NOMO-1 treated with dmso at 0.1 percent for 144 hours (cell line): ENCODE measurements at regions not wholly inside any gene's neighbourhood (a gene's known extent, or its start where the extent isn't known, plus 50 kb on each side); places are given as distances from the start of the nearest gene placed in this dataset.

ENCODE experiments used
- DNase-seq: peaks from one replicate; lab custom pipeline; 2025; ENCODE audit not compliant: unreplicated experiment; lab: John Stamatoyannopoulos, UW

GRCh38 chr4:122555216-122555615, 65.7 kb downstream of the IL21 start:
- no peak for DNase-seq

GRCh38 chr4:122553432-122553831, 67.4 kb downstream of the IL21 start:
- no peak for DNase-seq

- DNase-seq, result no peak
Observed at GRCh38 chr4:122552898-122553297, 68.0 kb downstream of the IL21 start.

- DNase-seq, result no peak
Observed at GRCh38 chr4:122548886-122549630, 71.8 kb downstream of the IL21 start.

GRCh38 chr4:122548452-122548851, 72.4 kb downstream of the IL21 start:
- DNase-seq, result no peak

GRCh38 chr4:122542411-122543236, 78.2 kb downstream of the IL21 start:
- DNase-seq, result no peak

- DNase-seq, result no peak
Observed at GRCh38 chr4:122541996-122542395, 78.9 kb downstream of the IL21 start.

GRCh38 chr4:122540838-122541237, 80.0 kb downstream of the IL21 start:
- DNase-seq, result no peak

GRCh38 chr4:122539861-122540465, 80.9 kb downstream of the IL21 start:
- DNase-seq, result peak; percentile 52

GRCh38 chr4:122537388-122538135, 81.0 kb upstream of the IL2 start:
- DNase-seq, result no peak

GRCh38 chr4:122536001-122536400, 79.5 kb upstream of the IL2 start:
- DNase-seq, result no peak

GRCh38 chr4:122534776-122535175, 78.3 kb upstream of the IL2 start:
- DNase-seq, result no peak

GRCh38 chr4:122533841-122534240, 77.3 kb upstream of the IL2 start:
- DNase-seq, result no peak

GRCh38 chr4:122532766-122533165, 76.2 kb upstream of the IL2 start:
- DNase-seq, result no peak

- peak; percentile 24 for DNase-seq
Observed at GRCh38 chr4:122531514-122531913, 75.0 kb upstream of the IL2 start.

GRCh38 chr4:122531038-122531437, 74.5 kb upstream of the IL2 start:
- DNase-seq, result no peak

- DNase-seq, result no peak
Observed at GRCh38 chr4:122528879-122529278, 72.4 kb upstream of the IL2 start.

GRCh38 chr4:122525865-122526264, 69.3 kb upstream of the IL2 start:
- no peak for DNase-seq

GRCh38 chr4:122524176-122524575, 67.7 kb upstream of the IL2 start:
- no peak for DNase-seq

- no peak for DNase-seq
Observed at GRCh38 chr4:122522944-122523343, 66.4 kb upstream of the IL2 start.

GRCh38 chr4:122517345-122517744, 60.8 kb upstream of the IL2 start:
- DNase-seq, result no peak
